NOMO-1 (cell line): ENCODE measurements at regions not wholly inside any gene's neighbourhood (a gene's known extent, or its start where the extent isn't known, plus 50 kb on each side); places are given as distances from the start of the nearest gene placed in this dataset.

Experiments
- DNase-seq, 2 experiments: peaks; one replicate each; lab custom pipeline; 2025; ENCODE audit not compliant: unreplicated experiment in 2 of 2; lab: John Stamatoyannopoulos, UW

- no peak for DNase-seq
Measured at GRCh38 chr16:79339863-79340262, 260.7 kb downstream of the MAF start.

GRCh38 chr16:79337906-79338305 lies 262.6 kb downstream of the MAF start:
- no peak for DNase-seq

- DNase-seq, result no peak
Measured at GRCh38 chr16:79336437-79337229, 263.9 kb downstream of the MAF start.

GRCh38 chr16:79334127-79334526 lies 266.4 kb downstream of the MAF start:
- DNase-seq, result no peak

- DNase-seq, result no peak
Measured at GRCh38 chr16:79331066-79331465, 269.5 kb downstream of the MAF start.

GRCh38 chr16:79329967-79330366 lies 270.6 kb downstream of the MAF start:
- no peak for DNase-seq

GRCh38 chr16:79329166-79329521 lies 271.4 kb downstream of the MAF start:
- peak; percentile 85 to 95 for DNase-seq

- peak in 1 of 2 experiments; percentile 85 for DNase-seq
Measured at GRCh38 chr16:79328402-79329165, 272.0 kb downstream of the MAF start.

- DNase-seq, result no peak
Measured at GRCh38 chr16:79327836-79328235, 272.7 kb downstream of the MAF start.

GRCh38 chr16:79326549-79326948 lies 274.0 kb downstream of the MAF start:
- DNase-seq, result no peak

- no peak for DNase-seq
Measured at GRCh38 chr16:79325226-79325945, 275.2 kb downstream of the MAF start.

GRCh38 chr16:79320956-79321355 lies 279.6 kb downstream of the MAF start:
- DNase-seq, result no peak

- DNase-seq, result no peak
Measured at GRCh38 chr16:79318143-79318899, 282.2 kb downstream of the MAF start.

GRCh38 chr16:79317521-79317920 lies 283.0 kb downstream of the MAF start:
- no peak for DNase-seq

- no peak for DNase-seq
Measured at GRCh38 chr16:79317026-79317425, 283.5 kb downstream of the MAF start.

- no peak for DNase-seq
Measured at GRCh38 chr16:79316004-79316458, 284.5 kb downstream of the MAF start.

GRCh38 chr16:79312502-79312901 lies 288.0 kb downstream of the MAF start:
- DNase-seq, result no peak

- no peak for DNase-seq
Measured at GRCh38 chr16:79310710-79311109, 289.8 kb downstream of the MAF start.

- no peak for DNase-seq
Measured at GRCh38 chr16:79309606-79310005, 290.9 kb downstream of the MAF start.

- DNase-seq, result peak; percentile 51 to 72
Measured at GRCh38 chr16:79307214-79307613, 293.3 kb downstream of the MAF start.

GRCh38 chr16:79305074-79305473 lies 295.5 kb downstream of the MAF start:
- DNase-seq, result no peak
